SU-DHL-6 (cell line): ENCODE measurements at regions not wholly inside any gene's neighbourhood (a gene's known extent, or its start where the extent isn't known, plus 50 kb on each side); places are given as distances from the start of the nearest gene placed in this dataset.

Experiments used
- CTCF ChIP-seq: fragments of 200-600 bp; sonication (generic); IDR thresholded peaks from one replicate; pipeline ENCODE4 v1.5.1; 2017; ENCODE audit warnings: antibody characterized with exemption, mild to moderate bottlenecking, low read length, moderate library complexity; ENCODE audit not compliant: insufficient read depth, poor library complexity, severe bottlenecking
- EZH2phosphoT487 ChIP-seq: fragments of 200-600 bp; sonication (generic), shearing (Covaris generic); conservative IDR thresholded peaks from 2 replicates; pipeline ENCODE4 v1.6.1; 2018; ENCODE audit warnings: mild to moderate bottlenecking, antibody characterized with exemption, low read length, moderate library complexity, mixed read lengths

DNA sequence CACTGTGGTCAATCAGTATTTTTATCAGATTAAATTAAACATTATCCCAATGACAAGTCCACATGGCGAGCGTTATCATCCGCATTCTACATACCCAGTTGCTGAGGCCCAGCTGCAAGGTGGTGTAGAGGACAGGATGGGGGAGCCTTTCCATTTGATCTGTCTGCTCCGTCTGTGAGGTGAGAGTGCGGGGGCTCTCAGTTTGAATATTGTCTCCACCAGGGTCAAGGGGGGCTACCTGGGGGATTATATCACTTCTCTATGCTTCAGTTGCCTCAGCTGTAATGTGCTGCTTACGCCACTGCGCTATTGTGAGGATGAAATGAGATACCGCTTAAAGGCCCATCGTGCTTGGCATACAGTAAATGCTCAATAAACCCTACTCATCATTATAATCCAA is 1106.0 kb downstream of the BCL11B start:
- TF ChIP-seq CTCF (no peak), EZH2phosphoT487 (no peak)
